KMS-11 (cell line): ENCODE measurements at regions not wholly inside any gene's neighbourhood (a gene's known extent, or its start where the extent isn't known, plus 50 kb on each side); places are given as distances from the start of the nearest gene placed in this dataset.

Source experiments
- H2AFZ ChIP-seq: fragments of 200-600 bp; sonication (generic); 2 replicates; pipeline ENCODE4 v1.6.1; 2016; ENCODE audit warnings: antibody characterized with exemption, mixed run types, low read depth
- H3K27ac ChIP-seq: fragments of 200-600 bp; sonication (generic); 2 replicates; pipeline ENCODE4 v1.6.1; 2016; ENCODE audit warnings: mild to moderate bottlenecking, mixed run types
- H3K27me3 ChIP-seq: fragments of 200-600 bp; sonication (generic); 2 replicates; pipeline ENCODE4 v1.6.1; 2017; ENCODE audit warnings: mild to moderate bottlenecking, low read depth, mixed run types, moderate library complexity; ENCODE audit not compliant: insufficient read depth
- H3K36me3 ChIP-seq: fragments of 200-600 bp; sonication (generic); 2 replicates; pipeline ENCODE4 v1.6.1; 2017; ENCODE audit warnings: mild to moderate bottlenecking, mixed run types; ENCODE audit not compliant: insufficient read depth
- H3K4me1 ChIP-seq: fragments of 200-600 bp; sonication (generic); 2 replicates; pipeline ENCODE4 v1.6.1; 2016; ENCODE audit warnings: mild to moderate bottlenecking, low read depth, mixed run types; ENCODE audit not compliant: poor library complexity, severe bottlenecking
- H3K4me2 ChIP-seq: fragments of 200-600 bp; sonication (generic); 2 replicates; pipeline ENCODE4 v1.7.0; 2016; ENCODE audit warnings: mild to moderate bottlenecking, mixed run types
- H3K4me3 ChIP-seq: fragments of 200-600 bp; sonication (generic); IDR thresholded peaks from 2 replicates; pipeline ENCODE4 v1.6.1; 2017; ENCODE audit warnings: low read depth, low read length, mixed read lengths; ENCODE audit not compliant: insufficient read depth
- H3K79me2 ChIP-seq: fragments of 200-600 bp; sonication (generic); 2 replicates; pipeline ENCODE4 v1.6.1; 2016; ENCODE audit warnings: low read depth, mixed run types; ENCODE audit not compliant: insufficient read depth
- H3K9ac ChIP-seq: fragments of 200-600 bp; sonication (generic); 2 replicates; pipeline ENCODE4 v1.6.1; 2016; ENCODE audit warnings: mild to moderate bottlenecking, mixed run types
- H4K20me1 ChIP-seq: fragments of 200-600 bp; sonication (generic); 2 replicates; pipeline ENCODE4 v1.6.1; 2016; ENCODE audit warnings: mild to moderate bottlenecking, mixed run types; ENCODE audit not compliant: insufficient read depth
- TF ChIP-seq, protein P1 (sequence below): fragments of 200-600 bp; sonication (generic); conservative IDR thresholded peaks from 2 replicates; pipeline ENCODE4 v1.6.1; 2017; ENCODE audit warnings: low read depth, mild to moderate bottlenecking, antibody characterized with exemption, low read length, moderate library complexity, mixed read lengths

DNA sequence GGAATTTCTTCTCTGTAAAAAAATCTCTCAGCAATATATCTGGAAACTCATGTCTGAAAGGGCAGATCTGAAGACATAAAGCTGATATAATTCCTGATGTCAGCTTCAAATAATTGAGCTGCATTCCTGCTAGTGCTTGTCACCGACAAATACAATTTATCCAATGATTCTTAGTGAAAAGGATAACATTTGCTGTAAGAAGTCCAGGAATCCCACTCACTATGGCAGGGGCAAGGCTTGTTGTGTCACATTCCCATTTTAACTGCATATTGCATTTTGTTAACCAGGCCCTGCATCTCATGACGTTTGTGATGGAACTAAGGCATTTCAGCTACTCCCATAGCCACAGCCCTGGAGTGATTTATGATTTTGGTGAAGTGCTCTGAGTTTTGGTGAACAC is 160.1 kb upstream of the DAB2 start:
- no peaks in the 10 kb centered on the region for H3K4me1 ChIP-seq
- no peaks in the 10 kb centered on the region for H3K79me2 ChIP-seq
- H4K20me1 ChIP-seq: no peaks in the 10 kb centered on the region
- no peak overlapping the region for H2AFZ ChIP-seq
- H3K4me2 ChIP-seq: no peak overlapping the region
- no peak overlapping the region for H3K4me3 ChIP-seq
- no peaks in the 10 kb centered on the region for H3K27me3 ChIP-seq
- no peak overlapping the region for H3K9ac ChIP-seq
- H3K27ac ChIP-seq: no peak overlapping the region
- TF ChIP-seq, protein P1, sequence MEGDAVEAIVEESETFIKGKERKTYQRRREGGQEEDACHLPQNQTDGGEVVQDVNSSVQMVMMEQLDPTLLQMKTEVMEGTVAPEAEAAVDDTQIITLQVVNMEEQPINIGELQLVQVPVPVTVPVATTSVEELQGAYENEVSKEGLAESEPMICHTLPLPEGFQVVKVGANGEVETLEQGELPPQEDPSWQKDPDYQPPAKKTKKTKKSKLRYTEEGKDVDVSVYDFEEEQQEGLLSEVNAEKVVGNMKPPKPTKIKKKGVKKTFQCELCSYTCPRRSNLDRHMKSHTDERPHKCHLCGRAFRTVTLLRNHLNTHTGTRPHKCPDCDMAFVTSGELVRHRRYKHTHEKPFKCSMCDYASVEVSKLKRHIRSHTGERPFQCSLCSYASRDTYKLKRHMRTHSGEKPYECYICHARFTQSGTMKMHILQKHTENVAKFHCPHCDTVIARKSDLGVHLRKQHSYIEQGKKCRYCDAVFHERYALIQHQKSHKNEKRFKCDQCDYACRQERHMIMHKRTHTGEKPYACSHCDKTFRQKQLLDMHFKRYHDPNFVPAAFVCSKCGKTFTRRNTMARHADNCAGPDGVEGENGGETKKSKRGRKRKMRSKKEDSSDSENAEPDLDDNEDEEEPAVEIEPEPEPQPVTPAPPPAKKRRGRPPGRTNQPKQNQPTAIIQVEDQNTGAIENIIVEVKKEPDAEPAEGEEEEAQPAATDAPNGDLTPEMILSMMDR: no peak
- no peaks in the 10 kb centered on the region for H3K36me3 ChIP-seq

DNA sequence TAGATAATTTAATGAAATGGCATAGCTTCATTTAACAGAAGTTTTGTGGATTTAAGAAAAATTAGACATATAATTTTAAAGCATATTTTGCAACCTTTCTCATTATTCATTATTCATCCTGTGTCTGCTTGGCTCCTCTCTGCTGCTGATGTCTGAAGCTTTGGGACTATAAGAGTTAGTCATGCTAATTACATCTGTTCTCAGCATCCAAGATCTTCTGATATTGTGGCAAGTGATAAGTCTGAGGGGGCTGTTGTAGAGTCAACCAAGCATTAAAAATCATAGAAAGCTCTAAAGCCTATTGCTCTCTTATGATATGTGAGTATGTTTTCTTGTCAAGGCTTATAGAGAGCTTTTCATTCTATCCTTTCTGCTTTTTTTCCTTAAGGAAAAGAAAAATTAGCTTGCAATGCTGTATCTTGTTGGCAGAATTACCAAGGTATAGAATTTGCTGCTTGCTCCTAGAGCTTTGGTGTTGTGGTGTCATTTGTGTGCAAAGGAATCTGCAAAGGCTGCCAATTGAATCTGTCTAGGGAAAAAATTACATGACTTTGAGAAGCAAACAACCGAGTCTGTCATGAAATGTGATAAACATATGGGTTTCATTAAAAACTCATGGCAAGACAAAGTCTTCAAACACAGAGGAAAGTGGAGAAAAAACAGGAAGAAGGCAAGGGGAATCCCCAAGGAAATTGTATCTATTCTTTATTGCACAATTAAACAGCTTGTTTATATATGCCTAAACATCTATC is 156.1 kb upstream of the DAB2 start:
- Histone ChIP-seq H3K4me2 (no peak overlapping the region), H3K27me3 (no peaks in the 10 kb centered on the region), H3K36me3 (no peaks in the 10 kb centered on the region), H3K4me3 (no peak overlapping the region), H3K4me1 (no peaks in the 10 kb centered on the region), H2AFZ (no peak overlapping the region), H3K27ac (no peak overlapping the region), H3K9ac (no peak overlapping the region), H4K20me1 (no peaks in the 10 kb centered on the region), H3K79me2 (no peaks in the 10 kb centered on the region)
- TF ChIP-seq, protein P1: no peak

DNA sequence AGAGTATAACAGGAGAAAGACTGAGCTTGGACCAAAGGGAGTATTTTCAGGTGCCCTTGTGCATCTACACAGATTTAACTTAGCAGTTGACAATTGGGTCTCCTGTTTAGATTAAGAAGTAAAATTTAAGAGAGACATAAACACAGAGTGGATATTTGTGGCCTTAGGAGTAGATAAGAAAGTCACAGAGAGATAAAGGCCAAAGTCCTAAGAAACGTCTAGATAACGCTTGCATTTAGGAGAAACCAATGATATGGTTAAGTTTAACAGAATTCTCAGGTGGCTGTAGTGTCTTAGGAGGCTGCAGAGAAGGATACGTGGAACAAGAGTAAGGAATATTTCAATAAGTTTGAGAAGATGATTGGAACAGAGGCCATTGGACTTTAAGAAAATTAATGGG is 155.0 kb upstream of the DAB2 start:
- TF ChIP-seq, protein P1: no peak
- H2AFZ ChIP-seq: no peak overlapping the region
- H3K36me3 ChIP-seq: no peaks in the 10 kb centered on the region
- no peak overlapping the region for H3K27ac ChIP-seq
- H4K20me1 ChIP-seq: no peaks in the 10 kb centered on the region
- H3K79me2 ChIP-seq: no peaks in the 10 kb centered on the region
- no peak overlapping the region for H3K4me3 ChIP-seq
- H3K27me3 ChIP-seq: no peaks in the 10 kb centered on the region
- no peak overlapping the region for H3K9ac ChIP-seq
- no peaks in the 10 kb centered on the region for H3K4me1 ChIP-seq
- H3K4me2 ChIP-seq: no peak overlapping the region

DNA sequence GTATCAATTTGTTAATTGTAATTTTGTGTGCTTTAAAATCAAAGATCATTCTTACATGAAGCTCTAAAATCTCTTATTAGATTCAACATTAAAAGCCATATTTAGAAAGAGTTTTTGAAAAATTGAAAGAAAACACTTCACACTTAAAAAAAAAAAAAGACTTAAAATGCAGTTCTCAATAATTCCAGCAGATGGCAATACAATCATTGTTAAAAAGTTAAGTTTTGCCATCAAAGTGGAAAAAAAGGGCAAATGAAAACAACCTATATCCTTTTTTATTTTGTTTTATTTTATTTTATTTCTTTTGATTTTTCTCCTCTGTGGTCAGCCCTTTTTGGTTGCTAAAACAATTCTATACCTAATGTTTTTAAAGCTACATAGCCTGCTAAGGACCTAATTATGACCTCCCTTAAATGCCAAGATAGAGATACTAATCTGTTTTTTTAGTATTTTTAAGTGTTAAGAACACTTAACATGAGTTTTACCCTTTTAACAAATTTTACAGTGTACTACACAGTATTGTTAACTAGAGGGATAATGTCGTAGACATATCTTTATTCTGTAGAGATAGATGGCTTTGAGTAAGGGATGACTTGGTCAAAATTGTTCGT is 154.2 kb upstream of the DAB2 start:
- Histone ChIP-seq H3K27ac (no peak overlapping the region), H3K4me3 (no peak overlapping the region), H3K4me2 (no peak overlapping the region), H3K79me2 (no peaks in the 10 kb centered on the region), H4K20me1 (no peaks in the 10 kb centered on the region), H3K27me3 (no peaks in the 10 kb centered on the region), H3K9ac (no peak overlapping the region), H3K36me3 (no peaks in the 10 kb centered on the region), H3K4me1 (no peaks in the 10 kb centered on the region), H2AFZ (no peak overlapping the region)
- TF ChIP-seq, protein P1: peak; percentile 73
